Stimulated activated CD4-positive, alpha-beta T cell treated with anti-CD3 and anti-CD28 coated beads, Interleukin-2, amount 100 ng/mL, for 4 hours (primary cell): ENCODE measurements at regions not wholly inside any gene's neighbourhood (a gene's known extent, or its start where the extent isn't known, plus 50 kb on each side); places are given as distances from the start of the nearest gene placed in this dataset.

Experiments used
- DNase-seq: peaks from one replicate; pipeline ENCODE4 v3.0.0-alpha.2; 2020; ENCODE audit warnings: low read depth

DNA sequence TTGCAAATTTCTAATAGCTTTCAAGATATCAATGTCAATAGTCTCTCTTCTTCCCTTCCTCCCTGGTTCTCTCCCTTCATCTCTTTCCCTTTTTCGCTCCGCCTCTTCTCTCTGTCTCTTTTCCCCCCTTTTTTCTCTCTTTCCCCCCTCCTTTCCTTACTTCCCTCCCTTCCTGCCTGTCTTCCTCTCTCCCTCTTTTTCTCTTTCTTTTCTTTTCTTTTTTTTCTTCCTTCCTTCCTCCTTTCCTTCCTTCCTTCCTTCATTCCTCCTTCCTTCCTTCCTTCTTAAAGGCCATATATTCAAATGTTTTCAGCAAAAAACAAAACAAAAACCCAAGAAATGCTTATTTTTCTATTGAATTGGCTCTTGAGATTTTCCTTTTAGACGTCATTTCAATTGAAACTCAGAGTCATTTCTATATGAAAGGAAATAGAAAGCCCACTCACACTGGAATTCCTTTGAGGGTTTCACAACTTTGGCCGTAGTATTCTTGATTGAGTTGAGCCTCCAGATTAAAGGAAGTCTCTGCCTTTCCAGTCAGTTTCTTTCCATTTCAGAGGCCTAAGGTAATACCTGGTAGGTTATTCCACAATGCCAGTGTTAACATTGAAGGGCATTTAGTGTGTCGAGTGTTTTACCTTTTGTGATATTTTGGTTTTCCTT, 551.5 kb downstream of the LMO4 start:
- DNase-seq, result no peak

GRCh38 chr1:87880764-87881163, 552.1 kb downstream of the LMO4 start:
- no peak for DNase-seq

DNA sequence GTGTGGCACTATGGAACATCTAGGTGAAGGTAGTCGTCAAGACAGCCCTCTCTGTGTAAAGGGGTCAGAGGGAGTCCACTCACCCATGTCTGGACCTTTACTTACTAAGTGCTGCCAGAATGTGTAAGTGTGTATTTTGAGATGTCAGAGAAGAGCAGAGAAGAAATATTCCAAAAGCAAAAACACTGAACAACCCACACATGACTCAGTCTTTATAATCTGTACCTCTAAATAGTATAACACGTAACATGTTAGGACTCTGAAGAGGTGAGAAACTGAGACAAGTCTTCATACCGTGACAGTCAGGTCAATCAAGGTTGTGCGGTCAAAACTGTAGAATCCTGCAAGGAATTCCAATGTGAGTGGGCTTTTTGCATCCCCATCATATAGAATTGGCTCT, 555.2 kb downstream of the LMO4 start:
- DNase-seq, result no peak

GRCh38 chr1:87884581-87884980, 555.9 kb downstream of the LMO4 start:
- DNase-seq, result no peak

DNA sequence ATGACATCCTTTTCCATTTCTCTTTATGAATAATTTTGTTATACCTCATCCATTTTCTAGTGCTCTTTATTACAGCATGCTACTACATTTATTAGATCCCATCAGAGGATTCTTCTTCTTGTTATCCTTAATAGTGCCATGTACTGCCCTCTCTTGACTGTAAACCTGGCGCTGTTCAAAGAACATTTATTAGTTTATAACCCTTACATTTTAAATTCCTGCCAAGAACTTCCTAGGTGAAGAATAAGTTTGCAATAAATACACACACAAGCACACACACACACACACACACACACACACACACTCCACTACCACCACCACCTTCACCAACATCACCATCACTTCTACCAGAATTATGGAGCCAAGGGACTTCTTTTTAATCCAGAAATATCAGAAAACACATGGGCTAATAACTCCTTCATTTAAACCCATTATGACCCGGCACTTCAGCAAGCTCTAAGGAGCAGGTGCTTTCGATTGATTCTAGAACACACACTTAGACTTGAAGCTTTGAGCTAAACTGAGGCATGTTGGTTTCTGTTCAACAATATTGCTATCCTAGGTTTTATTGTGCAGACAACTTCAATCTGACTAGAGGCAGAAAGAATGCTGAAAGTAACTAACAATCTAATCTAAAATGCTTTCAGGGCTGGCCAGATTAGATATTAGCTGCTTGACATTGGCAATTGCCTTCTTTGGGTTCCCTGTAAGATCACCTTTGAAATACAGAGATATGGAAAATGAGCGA, 556.8 kb downstream of the LMO4 start:
- DNase-seq, result no peak

GRCh38 chr1:87887100-87887499, 558.4 kb downstream of the LMO4 start:
- DNase-seq, result no peak

GRCh38 chr1:87888446-87888845, 559.8 kb downstream of the LMO4 start:
- no peak for DNase-seq

DNA sequence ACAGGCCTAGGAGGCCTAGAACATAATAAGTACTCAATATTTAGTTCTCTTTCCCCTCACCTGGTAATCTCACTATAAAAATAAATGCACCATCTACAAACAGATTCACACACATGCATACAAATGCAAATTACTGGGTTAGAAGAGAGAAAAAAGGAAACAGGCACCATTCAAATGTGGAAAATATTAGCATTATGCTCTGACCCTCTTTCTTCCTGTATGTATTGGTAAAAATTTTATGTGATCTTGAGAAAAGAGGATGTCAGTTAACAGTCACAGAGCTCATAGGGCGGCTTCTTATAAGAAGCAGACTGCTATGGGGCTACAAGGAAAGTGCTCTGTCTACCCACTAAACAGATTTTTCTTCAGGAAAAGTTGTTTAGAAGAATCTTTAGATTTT, 565.4 kb downstream of the LMO4 start:
- no peak for DNase-seq

GRCh38 chr1:87897481-87897880, 568.8 kb downstream of the LMO4 start:
- no peak for DNase-seq

DNA sequence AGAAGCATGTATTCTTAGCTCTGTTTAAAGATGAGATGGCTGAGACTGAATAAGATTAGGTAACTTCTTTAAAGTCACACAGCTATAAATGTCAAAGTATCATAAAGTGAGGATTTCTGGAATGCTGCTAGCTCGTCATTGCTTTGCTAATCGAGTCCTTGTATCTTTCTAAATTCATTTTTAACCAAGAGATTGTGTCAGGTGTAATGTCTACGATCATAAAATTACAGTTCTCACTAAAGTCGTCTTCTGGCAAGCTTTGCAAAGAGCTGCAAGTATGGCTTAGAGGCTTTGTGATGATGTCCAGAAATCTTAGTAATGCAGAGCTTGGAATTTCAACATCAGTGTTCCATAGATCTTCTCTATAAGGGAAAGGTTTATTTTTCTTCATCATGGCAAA, 569.8 kb downstream of the LMO4 start:
- DNase-seq, result no peak

DNA sequence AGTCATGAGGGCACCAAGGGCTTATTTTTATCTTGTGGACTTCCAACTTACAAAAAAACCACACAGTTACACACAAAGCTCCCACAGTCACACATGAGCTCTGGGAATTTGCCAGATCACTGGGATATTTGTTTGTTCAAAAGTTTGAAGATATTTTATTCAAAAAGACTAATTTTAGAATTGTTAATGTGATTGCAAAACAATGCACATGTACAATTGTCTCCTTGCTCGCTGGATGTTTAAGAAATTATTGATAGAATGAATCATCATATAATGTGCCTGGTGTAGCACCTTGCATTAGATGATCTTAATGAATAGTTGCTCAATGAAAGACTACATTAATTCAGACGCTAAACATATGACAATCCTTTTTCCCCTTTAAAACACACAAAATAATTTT, 570.3 kb downstream of the LMO4 start:
- DNase-seq, result no peak

DNA sequence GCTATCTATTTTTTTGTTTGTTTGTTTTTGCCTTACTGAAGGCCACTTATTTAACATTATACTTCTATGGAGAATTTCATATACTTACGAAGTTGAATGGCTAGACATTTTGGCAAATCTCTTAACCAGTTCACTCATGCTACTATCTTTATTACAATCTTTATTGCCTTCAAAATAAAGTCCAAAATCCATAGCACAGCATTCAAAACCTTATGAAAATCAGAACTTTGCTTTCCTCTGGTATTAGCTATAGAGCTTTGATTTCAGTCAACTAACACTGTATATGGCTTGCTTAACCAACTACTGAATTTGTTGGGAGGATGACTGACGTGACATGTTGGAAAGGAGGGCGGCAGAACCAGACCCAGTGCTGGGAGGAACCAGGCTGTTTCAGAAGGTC, 571.1 kb downstream of the LMO4 start:
- no peak for DNase-seq

- DNase-seq, result no peak
These were observed 574.1 kb downstream of the LMO4 start for GRCh38 chr1:87902830-87903229.

DNA sequence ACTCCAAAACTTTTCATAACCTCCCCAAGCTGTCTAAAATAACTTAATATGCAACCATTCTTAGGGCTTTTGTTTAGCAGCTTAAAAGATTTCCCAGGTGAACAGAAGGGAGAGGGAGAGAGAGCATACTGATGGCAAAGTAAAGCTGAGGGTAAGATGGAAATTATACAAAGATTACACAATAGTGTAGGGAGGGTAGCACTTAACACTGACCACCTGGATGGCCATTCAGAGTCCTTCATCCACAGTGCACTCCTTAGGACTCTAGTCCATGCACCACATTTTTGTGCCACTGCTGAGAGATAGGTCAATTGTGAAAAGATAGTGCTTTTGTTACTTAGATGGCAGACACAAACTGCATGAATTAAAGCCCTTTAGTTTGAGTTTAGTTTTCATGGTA, 574.6 kb downstream of the LMO4 start:
- DNase-seq, result no peak

GRCh38 chr1:87904651-87905050, 576.0 kb downstream of the LMO4 start:
- no peak for DNase-seq

DNA sequence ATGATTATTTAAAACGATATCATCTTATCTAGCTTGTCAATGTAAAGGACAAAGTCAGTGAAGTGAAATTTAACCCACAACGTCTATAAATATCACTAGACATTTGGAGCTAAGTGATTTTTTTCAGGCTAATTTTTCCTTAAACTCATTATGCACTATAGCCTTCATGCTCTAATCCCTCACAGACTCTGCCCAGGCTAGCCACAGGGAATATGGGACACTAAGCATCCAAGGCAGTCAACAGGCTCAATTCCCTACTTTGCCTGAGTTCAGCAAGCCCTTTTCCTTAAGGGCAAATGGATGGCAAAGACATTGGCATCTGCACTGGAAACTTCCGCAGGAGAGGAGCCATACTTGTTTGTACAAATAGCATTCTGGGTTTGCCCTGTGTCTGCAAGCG, 577.0 kb downstream of the LMO4 start:
- no peak for DNase-seq

DNA sequence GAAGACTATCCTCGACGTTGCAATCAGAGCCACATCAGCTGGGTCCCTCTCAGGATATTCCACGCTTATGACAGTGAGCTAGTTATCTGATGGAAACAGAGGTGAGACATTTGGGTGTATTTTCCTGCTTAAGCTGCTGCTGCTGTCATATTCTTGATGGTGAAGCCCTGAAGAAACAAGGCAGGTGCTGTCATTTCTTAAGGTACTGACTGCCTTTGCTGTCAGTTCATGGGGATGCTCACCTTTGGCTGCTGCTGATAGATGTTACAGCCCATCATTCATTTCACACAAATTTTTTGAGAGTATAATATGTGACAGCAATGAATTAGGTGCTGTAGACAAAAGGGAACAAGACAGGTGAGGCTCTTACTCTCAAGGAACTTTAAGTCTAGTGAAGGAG, 577.4 kb downstream of the LMO4 start:
- DNase-seq, result no peak

DNA sequence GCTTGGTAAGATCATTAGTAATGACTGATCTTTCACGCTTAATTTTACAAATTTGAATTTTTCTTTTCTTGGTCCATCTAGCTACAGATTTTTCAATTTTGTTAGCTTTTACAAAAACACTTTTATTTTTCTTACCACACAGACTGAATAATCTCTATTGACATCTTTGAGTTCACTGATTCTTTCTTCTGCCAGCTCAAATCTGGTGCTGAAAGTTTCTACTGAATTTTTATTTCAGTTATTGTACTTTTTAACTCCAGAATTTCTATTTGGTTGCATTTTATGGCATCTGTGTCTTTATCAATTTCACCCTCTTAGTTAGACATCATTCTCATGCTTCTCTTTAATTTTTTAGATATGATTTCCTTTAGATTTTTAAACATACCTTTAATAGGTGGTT, 584.7 kb downstream of the LMO4 start:
- DNase-seq, result no peak

GRCh38 chr1:87914396-87914795, 585.7 kb downstream of the LMO4 start:
- no peak for DNase-seq

GRCh38 chr1:87915771-87916170, 587.1 kb downstream of the LMO4 start:
- no peak for DNase-seq

DNA sequence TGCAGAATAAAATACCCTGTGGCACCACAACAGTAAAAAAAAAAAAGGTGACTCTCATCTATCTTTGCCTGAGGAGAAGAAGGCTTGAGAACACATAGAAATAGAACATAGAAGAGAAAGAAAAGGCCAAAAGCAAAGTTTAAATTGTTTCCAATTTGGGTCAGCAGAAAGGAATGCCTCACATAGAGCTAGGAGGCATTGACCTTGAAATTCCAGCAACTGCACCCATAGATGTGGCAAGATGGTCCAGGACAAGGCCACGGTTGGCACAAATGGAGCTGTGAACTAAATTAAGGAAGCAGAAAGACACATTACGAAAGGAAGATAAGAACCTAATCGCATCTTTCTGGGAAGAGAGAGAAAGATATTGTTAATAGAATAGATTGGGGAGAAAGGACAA, 588.3 kb downstream of the LMO4 start:
- DNase-seq, result no peak

GRCh38 chr1:87918398-87918797, 589.7 kb downstream of the LMO4 start:
- no peak for DNase-seq

GRCh38 chr1:87922885-87923284, 594.2 kb downstream of the LMO4 start:
- DNase-seq, result no peak
